ENCODE measurements at regions not wholly inside any gene's neighbourhood (a gene's known extent, or its start where the extent isn't known, plus 50 kb on each side); places are given as distances from the start of the nearest gene placed in this dataset.

DNA sequence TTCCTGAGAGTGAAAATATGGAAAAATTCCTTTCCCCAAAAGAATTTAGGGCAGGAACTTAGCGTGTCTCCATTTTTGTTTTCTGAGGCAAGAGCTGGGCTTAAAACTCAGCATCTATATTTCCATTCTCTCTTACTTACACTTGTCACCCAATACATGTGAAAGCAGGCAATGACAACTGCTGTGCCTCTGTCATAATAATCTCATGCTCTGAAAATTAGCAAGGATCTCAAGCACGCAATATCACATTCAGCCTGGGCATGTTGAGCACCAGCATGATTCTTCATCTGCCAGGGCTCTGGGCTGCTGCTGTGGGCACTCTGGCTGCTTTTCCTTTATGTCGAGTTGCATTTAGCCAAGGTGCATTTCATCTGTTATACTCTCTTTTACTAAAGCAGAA is 255.5 kb downstream of the SNX10 start:
- in situ Hi-C loops (cut with HindIII; ENCODE audit: low sequenced_read_pairs) = no loop called here

DNA sequence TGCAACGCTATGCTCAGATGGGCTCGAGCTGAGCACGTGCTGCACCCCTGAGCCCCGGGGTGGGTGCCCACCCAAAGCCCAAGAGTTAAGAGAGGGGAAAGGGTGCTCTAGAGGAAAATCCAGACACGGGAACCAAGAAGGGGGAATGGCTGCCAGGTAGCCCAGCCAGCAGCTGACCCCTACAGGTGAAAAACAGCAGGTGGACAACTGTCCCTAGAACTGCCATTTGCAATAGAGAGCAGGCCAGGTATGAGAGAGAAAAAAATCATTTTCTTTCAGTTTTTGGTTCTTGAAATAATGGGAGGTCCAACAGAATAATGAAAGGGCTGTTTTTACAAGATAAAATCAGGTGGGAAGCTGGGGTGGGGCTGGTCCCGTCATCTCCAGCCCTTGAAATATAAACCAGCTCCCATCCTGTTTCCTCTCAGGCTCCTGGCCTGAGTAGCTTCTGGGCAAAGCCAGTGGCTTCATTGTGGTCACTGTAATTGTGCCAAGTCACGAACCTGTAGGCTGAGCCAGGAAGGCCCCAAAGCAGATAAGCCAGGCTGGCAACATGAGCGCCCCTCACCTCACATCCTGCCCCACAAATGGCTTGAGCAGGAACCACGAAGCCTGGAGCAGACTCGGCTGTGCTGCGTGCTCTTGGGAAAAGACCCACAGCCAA is 257.8 kb downstream of the SNX10 start:
- in situ Hi-C loops (cut with HindIII; ENCODE audit: low sequenced_read_pairs) = no loop called here

DNA sequence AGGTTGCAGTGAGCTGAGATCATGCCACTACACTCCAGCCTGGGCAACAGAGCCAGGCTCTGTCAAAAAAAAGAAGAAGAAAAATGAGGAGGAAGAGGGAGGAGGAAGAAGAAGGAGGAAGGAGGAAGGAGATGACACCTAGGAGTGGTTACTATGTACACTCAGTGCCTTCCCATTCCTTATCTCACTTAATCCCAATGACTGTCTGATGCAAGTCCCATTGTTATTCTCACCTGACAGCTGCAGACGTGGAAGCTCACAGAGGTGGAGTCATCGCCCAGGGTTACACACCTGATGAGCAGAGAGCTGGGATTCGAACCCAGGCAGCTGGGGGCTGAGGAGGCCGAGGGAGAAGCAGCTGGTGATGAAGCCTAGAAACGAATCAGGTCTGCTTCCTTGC is 258.8 kb downstream of the SNX10 start:
- in situ Hi-C loops (cut with HindIII; ENCODE audit: low sequenced_read_pairs) = no loop called here

DNA sequence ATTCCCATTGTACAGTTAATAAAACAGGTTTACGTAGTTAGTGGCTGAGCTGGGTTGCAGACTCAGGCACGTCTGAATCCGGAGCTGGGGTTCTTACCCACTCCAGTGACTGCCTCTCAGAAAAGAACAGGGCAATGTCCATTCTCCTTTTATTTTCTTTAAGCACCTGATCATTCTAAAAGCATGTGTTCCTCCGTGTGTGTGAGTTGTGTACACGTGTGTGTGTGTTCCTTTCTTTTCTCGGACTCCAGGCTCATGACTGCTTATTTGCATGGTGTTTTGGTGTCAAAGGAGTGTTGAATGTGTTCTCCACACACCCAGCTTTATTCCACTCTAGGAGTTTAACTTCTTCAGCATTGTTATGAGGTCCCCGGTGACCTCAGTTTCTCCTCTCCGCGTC is 260.1 kb downstream of the SNX10 start:
- in situ Hi-C loops (cut with HindIII; ENCODE audit: low sequenced_read_pairs) = no loop called here

DNA sequence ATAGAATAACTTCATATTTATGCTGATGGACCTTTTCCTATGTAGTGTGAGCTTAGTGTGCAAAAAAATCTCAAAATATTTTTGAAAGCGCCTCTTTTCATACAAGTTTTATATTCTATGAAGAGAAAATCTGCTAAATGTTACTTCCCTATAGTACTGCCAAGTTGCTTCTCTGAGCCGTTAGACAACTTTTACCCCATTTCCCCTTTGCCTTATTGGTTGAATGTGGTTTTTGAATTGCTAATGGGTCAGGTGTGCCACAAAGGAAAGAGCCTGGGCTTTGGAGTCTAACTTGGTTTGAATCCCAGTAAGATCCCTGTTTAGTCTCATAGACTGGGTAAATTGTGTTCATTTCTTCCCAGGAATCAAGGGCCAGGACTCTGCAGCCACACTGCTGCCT is 261.5 kb downstream of the SNX10 start:
- in situ Hi-C loops (cut with HindIII; ENCODE audit: low sequenced_read_pairs) = no loop called here

DNA sequence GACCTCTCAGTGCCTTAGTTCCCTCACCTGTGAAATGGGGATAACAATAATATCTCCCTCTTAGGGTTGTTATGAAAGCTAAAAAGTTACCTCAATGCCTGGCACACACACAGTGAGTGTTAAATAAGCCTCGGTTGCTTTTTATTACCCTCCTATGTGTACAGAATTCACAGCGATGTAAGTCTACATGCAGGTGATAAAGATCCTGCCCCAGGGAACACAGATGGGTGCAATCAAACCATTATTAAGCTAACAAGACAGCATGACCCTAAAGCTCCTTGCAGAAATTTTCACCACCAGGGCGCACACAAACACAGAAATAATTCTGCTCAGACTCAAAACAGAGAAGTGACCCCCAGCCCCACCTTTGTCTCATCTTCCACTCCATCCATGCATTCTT is 261.9 kb downstream of the SNX10 start:
- in situ Hi-C loops (cut with HindIII; ENCODE audit: low sequenced_read_pairs) = no loop called here

DNA sequence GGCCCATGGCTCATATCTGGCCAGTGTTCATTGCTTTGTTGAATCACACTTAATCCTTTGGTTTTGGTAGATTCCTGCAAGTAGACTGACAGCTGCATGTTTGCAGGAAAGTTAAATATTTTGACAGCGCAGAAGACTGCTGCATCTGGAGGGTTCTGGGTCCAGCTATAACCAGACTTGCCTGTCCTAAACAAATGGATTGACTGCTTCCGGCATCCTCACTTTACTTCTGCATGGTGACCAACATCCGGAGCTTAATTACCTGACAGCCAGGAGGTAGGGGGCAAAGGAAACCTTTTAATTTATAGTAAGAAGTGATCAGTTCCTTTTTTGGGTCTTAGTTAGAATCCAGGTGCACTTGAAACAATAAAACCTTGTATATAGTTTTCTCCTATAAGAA is 263.3 kb downstream of the SNX10 start:
- in situ Hi-C loops (cut with HindIII; ENCODE audit: low sequenced_read_pairs) = no loop called here

DNA sequence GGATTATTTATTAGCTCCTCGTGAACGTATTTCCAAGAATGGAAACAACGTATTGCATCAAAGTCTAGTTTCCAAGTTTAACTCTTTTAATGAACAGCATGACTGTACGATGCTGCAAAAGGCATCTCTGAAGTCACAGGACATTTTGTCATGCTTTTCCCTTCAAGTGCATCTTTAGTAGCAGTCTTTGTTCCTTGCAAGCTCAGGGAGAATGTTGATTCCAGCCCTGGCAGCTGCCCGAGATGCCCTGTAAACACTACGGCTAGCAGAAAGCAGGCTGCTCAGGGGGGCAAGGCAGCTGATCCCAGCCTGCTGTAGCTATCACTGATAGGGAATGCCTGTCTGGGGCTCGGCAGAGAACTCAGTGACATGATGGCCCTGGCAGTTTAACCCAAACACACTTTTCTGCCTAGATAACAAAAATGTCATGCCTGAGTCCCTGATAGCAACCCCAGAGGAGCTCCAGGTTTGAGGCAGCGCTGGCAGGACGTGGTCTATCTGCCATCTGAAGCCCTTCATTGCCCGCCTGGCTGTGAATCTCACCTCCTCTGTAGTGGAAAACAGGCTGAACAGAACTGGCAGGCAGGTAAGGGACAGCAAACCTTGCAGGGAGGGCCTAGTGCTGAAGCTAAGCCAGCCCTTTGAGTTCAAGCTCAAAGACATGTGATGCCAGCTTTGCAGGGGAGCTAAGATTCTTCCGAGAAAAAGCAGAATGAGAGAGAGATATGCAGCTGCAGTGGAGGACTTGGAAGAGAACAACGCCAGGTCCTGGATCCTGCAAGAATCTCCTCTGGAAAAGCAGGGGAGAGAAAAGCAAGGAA is 264.6 kb downstream of the SNX10 start:
- in situ Hi-C loops (cut with HindIII; ENCODE audit: low sequenced_read_pairs) = no loop called here

DNA sequence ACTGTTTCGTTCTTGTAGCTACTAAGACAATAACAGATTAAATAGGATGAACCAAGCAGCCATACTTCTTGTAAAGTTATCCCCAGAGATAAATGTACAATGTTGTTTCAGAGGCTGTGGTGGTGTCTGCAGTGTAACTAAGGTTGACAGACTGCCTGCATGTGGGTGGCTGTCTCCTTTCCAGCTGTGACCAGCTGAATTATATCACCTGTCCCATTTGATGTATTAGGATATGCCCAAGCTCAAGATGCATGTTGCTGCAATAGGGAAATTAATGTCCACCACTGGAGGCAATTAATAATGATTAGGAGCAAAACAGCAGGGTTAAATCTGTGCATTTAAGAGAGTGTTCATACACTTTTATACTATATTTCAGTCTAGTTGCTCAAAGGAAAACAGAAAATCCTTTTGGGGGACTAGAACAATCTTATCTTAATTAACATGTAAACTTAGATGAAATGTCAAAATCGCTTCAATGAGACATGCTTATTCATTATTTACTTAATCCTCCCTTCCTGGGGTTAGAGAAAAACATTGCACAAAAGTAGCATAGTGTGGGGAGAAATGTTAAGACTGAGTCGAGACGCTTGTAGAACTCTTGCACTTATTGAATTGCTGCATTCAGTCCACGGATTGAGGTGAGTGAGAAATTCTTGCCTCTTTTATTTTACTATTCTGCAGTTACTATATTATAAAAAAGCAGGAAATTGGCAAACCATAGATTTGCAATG is 269.0 kb downstream of the SNX10 start:
- in situ Hi-C loops (cut with HindIII; ENCODE audit: low sequenced_read_pairs) = no loop called here

DNA sequence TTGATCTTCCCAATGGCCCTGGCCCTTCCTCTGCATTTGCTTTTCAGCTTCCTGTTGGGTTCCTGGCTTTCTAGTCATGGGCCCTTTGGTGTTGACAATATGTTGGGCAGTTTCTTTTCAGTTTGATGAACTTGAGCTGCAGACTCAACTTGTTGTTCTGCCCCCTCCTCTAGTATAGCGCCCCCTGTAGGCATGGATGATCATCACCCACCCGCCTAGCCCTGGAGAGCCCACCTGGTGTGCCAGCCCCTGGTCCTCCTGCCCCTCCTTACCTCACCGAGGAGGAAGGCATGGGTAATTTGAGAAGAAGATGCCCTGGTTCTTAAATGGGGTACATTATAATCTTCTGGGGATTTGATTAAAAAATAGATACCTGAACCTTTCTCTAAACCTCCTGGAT is 271.2 kb downstream of the SNX10 start:
- in situ Hi-C loops (cut with HindIII; ENCODE audit: low sequenced_read_pairs) = no loop called here

DNA sequence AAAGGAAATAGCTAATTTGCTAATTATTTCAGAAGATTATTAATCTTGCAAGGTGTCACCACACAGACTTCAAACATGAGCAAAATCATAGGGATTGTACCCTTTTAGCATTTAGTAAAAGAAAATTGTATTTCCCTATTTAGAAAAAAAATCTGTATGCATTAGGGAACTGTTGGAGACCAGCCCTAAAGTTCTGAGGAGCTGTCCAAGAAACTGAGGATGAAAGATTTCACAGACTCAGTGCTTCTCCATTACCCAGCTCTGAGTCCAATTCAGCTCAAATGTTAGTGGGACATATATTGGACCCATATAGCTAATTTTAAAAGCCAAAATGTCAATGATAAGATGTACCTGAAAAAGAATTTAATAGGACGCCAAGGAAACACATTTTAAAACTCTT is 271.7 kb downstream of the SNX10 start:
- in situ Hi-C loops (cut with HindIII; ENCODE audit: low sequenced_read_pairs) = no loop called here

DNA sequence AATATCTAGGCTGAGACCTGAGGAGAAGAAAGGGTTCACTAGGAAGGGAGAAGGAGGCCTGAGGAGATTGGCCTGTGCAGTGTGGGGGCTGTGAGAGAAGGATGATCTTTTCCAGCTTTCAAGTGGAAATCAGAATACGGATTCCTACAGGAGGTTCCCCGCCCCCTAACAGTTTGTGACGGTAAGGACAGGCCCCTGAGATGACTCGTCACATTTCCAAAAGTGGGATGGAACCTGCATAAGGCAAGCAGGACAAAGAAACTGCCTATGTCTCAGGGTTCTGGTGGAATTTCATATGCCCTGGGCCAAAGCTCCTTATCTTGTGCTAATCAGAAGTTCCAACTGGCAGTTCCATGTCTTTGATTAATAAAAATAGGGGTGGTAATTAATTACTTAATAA is 275.6 kb downstream of the SNX10 start:
- in situ Hi-C loops (cut with HindIII; ENCODE audit: low sequenced_read_pairs) = no loop called here

DNA sequence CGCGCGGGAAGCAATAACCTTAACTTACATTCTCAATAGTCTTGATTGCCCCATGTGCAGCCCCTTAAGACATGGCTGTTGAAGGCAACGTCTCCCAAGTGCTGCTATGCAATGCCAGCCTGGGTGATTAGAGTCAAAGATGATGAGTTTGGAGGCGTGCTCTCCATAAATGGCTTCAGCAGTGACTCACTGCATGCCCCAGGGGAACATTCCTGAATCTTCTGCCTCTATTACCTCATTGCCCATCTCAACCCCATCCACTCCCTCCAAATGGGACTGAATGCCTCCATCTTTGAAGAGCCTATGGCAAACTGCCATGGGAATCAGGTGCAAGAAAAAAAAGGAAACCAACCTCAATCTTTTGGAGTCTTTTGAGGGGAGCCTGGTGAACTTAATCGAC is 282.8 kb downstream of the SNX10 start:
- in situ Hi-C loops (cut with HindIII; ENCODE audit: low sequenced_read_pairs) = no loop called here

DNA sequence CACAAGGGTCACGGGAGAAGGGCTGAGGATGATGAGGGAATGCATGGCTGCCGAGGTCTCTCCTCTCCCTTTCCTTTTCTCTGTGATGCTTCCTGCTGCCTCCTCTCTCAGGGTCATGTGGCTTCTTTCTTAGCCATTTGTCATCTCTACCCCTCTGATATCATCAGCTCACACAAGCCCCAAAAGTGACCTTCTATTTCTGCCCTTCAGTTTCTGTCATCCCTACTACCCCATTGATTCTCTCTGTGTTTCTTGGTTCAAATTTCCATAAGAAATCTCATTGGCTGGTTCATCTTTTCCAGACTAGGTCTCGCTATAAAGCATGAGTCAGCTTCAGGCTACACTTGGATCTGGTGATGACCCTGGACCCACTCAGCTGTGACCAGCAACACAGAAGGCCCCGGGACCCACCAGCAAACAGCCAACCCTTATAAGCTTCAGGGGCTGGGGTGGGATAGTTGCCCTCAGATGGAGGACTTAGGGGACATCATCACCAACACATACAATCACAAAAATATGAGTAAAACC is 284.3 kb downstream of the SKAP2 start:
- in situ Hi-C loops (cut with HindIII; ENCODE audit: low sequenced_read_pairs) = loop anchor here (5.0 kb wide), 1 partner anchor 58 kb away; no protein-coding TSS in a partner anchor

DNA sequence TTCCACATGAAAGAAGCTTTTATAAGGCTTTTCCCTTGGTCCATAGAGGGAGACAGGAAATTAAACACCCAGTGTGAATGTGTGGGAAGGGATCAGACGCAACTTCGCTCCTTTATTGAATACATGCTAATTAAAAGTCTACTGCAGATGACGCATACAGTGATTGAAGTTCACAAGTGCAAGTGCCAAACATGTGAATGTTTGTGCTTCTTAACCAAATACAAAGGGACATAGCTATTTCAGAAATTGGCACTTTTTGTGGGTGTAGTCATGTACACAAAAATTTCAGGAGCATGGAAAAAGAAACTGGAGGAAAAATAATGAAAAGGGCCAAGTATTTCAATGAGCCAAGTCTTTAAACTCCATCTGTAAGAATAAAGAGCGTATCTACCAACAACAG is 283.7 kb downstream of the SKAP2 start:
- in situ Hi-C loops (cut with HindIII; ENCODE audit: low sequenced_read_pairs) = loop anchor here (5.0 kb wide), 1 partner anchor 58 kb away; no protein-coding TSS in a partner anchor

DNA sequence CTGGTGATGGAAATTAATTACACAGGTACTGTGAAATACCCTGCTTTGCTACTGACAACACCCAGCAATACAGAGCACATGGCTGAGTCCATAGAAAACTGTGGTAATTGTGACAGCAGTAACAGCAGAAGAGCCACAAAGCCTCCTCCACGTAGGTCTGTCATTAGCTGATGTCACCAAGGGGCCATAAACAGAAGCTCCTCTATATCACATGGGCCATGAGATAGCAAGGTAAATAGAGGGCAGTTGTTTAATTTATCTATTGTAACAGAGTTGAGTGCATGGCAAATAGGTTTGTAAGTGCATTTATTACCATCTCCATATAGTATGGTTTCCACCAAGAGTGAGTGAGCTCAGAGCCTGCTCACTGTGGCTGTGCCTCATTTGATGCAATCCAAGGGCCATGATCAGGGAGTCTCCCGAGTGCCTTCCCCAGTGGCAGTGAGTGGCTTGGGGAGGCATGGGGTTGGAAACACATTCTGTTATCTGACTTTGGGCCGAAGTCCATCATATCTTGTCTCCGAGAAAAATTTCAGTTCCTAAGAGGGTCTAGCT is 281.2 kb downstream of the SKAP2 start:
- in situ Hi-C loops (cut with HindIII; ENCODE audit: low sequenced_read_pairs) = loop anchor here (5.0 kb wide), 1 partner anchor 61 kb away; no protein-coding TSS in a partner anchor

DNA sequence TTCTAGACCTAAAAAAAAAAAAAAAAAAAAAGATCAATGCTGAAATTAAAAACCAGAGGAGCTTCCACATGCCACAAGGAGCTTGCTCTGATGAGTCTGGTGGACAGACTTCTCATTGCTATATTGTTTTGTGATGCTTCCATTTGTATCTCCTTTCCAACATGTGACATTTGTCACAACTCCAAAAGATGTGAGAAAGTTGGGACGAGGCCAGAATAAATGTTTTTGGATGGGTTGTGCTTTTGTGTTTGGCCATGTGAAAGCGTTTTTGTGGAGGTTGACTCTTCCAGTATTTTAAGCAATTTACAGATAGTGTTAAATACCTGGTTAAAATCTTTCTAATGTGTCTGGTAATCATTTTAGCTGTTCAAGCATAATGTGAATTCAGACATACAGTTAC is 280.1 kb downstream of the SKAP2 start:
- in situ Hi-C loops (cut with HindIII; ENCODE audit: low sequenced_read_pairs) = loop anchor here (5.0 kb wide), 1 partner anchor 62 kb away; no protein-coding TSS in a partner anchor

DNA sequence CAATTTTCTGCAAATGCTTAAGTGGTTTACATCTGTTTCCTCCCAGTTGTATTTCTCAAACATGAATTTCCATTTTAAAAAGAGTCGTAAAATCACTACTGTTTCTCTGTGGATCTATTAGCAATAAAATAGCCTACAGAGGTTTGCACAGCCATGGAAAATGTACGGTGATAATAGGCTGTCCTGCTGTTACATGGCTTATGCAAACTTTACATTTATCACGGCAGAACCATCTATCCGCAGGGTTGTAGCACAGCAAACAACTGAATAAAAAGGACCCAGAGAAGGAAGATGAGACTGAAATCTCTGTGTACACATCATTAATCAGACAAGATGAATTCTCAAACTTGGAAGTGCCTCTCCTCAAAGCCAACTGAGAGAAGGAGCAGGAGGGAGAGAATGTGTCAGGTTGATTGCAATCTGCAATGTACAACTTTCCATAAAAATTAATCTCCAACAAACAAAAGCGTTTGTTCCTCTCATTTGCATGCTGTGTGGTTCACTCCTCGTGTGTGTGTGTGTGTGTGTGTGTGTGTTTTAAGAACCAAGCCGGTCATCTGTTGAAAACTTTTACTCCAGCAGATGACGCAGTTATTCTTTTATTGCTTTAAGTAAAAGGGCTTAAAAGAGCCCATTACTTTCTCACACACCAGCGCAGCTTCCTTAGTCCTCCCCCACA is 279.3 kb downstream of the SKAP2 start:
- in situ Hi-C loops (cut with HindIII; ENCODE audit: low sequenced_read_pairs) = loop anchor here (5.0 kb wide), 1 partner anchor 63 kb away; no protein-coding TSS in a partner anchor

DNA sequence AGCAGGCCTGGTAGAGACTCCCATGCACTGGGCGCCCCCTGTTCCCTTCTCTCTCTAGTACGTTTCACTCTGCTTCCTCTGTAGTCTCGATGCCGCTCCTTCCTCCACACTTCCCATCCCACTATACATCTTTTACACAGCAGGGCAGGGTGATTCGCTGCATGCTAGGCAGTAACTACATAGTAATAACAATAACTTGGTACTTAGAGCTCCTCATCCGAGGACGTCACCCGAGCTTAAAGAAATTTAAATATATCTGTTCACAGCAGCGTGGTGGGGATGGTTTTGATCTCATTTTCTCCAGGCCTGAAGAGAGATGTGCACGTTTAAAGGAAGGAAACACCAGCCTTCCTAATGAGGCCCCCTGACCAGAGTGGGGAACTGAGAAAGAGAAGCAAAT is 276.9 kb downstream of the SKAP2 start:
- in situ Hi-C loops (cut with HindIII; ENCODE audit: low sequenced_read_pairs) = no loop called here

DNA sequence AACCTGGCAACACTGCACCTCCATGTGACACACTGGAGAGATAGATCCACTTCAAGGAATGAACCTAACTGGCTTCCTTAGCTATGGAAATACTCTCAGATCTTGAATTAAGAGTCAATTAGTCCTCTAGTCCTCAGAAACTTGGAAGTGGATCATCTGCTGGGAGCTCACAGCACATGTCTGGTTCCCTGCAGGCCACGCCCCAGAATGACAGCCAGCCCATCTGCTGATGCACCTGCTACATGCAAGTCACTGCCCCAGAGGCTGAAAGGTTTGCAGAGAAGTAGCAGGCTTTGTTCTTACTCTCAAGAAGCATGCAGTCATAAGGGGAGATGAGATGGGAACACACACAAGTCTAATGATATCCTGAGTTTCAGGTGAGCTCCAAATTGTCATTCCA is 275.9 kb downstream of the SKAP2 start:
- in situ Hi-C loops (cut with HindIII; ENCODE audit: low sequenced_read_pairs) = no loop called here

All from DLD1 (cell line).